Adrenal gland (tissue), 5 donors: ENCODE measurements at regions not wholly inside any gene's neighbourhood (a gene's known extent, or its start where the extent isn't known, plus 50 kb on each side); places are given as distances from the start of the nearest gene placed in this dataset.

ENCODE experiments used
- CTCF ChIP-seq, 6 experiments: fragments of 450-650 bp in 4 of 6; fragments of 200-600 bp in 2 of 6; sonication (generic) in 1 of 6; IDR thresholded peaks; 1 replicate in 5 of 6; 2 replicates in 1 of 6; pipeline versions ENCODE4 v1.5.1 to v1.8.0; 2016 to 2021; ENCODE audit warnings: antibody characterized with exemption in 6 of 6, mild to moderate bottlenecking in 2 of 6, moderate library complexity in 1 of 6
- POLR2A ChIP-seq, 2 donors: fragments of 450-650 bp; IDR thresholded peaks; one replicate each; pipeline ENCODE4 v1.6.1; 2017; ENCODE audit warnings: antibody characterized with exemption in 2 of 2, mild to moderate bottlenecking in 2 of 2, moderate library complexity in 1 of 2
- donor health status: DM: no; HTN: no; CAD: no.

GRCh38 chr21:27379354-27379753, 412.5 kb upstream of the ADAMTS5 start:
- no peak for TF ChIP-seq CTCF (IDR thresholded peaks at IDR 0.05)
- no peak for TF ChIP-seq POLR2A (IDR thresholded peaks at IDR 0.05)
